ENCODE measurements at regions not wholly inside any gene's neighbourhood (a gene's known extent, or its start where the extent isn't known, plus 50 kb on each side); places are given as distances from the start of the nearest gene placed in this dataset.

DNA sequence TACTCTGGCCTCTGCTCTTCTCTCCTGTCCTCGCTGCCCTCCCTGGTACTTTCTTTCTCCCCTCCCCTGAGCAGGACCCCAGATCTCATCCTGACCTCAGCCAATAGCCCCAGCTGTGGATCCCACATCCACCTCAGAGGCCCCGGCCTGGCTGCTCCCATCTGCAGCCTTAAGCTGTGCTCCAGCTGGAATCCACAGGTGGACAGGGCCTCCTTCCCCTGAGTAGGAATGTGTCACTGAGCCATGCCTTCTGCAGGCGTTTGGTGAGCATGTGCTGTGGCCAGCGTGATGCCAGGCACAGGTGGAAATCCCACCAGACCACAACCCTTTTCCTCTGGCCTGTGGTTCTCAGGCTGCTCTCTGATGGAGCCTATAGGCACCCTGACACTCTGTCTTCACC, 68.9 kb downstream of the C5orf15 start:
- TF ChIP-seq, protein P1, sequence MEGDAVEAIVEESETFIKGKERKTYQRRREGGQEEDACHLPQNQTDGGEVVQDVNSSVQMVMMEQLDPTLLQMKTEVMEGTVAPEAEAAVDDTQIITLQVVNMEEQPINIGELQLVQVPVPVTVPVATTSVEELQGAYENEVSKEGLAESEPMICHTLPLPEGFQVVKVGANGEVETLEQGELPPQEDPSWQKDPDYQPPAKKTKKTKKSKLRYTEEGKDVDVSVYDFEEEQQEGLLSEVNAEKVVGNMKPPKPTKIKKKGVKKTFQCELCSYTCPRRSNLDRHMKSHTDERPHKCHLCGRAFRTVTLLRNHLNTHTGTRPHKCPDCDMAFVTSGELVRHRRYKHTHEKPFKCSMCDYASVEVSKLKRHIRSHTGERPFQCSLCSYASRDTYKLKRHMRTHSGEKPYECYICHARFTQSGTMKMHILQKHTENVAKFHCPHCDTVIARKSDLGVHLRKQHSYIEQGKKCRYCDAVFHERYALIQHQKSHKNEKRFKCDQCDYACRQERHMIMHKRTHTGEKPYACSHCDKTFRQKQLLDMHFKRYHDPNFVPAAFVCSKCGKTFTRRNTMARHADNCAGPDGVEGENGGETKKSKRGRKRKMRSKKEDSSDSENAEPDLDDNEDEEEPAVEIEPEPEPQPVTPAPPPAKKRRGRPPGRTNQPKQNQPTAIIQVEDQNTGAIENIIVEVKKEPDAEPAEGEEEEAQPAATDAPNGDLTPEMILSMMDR (conservative IDR thresholded peaks at IDR 0.05; ENCODE audit: low read depth, low read length), result no peak
- no peak for TF ChIP-seq EZH2 (IDR thresholded peaks at IDR 0.05; ENCODE audit: low read length, unreplicated experiment)

Measured in PC-3 (cell line).